ENCODE measurements at regions not wholly inside any gene's neighbourhood (a gene's known extent, or its start where the extent isn't known, plus 50 kb on each side); places are given as distances from the start of the nearest gene placed in this dataset.

DNA sequence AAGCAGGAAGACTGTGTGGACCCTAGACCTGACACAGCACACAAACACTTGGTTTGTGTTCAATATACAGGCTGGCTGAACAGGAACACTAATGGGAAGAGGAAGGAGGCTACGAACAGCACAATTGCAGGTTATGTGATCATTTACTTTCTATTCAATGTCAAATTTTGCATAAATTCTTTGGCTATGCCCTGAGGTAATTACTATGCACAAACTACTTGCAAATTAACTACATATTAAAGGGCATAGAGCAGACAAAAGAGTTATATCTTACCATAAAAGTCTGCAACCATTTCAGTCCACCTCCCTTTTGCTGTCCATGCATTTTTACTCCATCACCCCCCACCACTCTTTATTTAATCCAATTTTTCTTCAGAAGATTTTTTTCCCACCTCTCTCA lies 291.2 kb upstream of the TMTC1 start:
- Histone ChIP-seq H3K79me1 (ENCODE audit: low read depth in 1 of 2, low read length in 2 of 2) (no peaks in the 10 kb centered on the region), H2AK5ac (ENCODE audit: low read depth, low read length) (no peak overlapping the region), H4K5ac (ENCODE audit: low read depth, low read length) (no peak overlapping the region), H2BK120ac (ENCODE audit: low read depth, low read length) (no peak overlapping the region), H3K4me1 (ENCODE audit: control insufficient read depth, insufficient read depth, low read length) (no peaks in the 10 kb centered on the region), H3K4me3 (ENCODE audit: insufficient read depth, low read depth, low read length) (no peak overlapping the region), H3K56ac (ENCODE audit: extremely low read depth, insufficient read depth, low read length) (no peak overlapping the region), H3K9ac (ENCODE audit: low read depth, low read length) (no peak overlapping the region), H2BK20ac (ENCODE audit: low read depth, low read length) (no peak overlapping the region), H2BK5ac (ENCODE audit: low read depth, low read length, poor library complexity, severe bottlenecking) (no peak overlapping the region), H3K36me3 (ENCODE audit: control insufficient read depth, insufficient read depth, low read length) (no peaks in the 10 kb centered on the region), H3K18ac (ENCODE audit: low read depth, low read length) (no peak overlapping the region), H3K9me3 (ENCODE audit: control insufficient read depth, insufficient read depth, low read length) (no peaks in the 10 kb centered on the region), H4K91ac (ENCODE audit: insufficient read depth, low read depth, low read length) (no peak overlapping the region), H3K9me1 (ENCODE audit: insufficient read depth, low read length) (no peaks in the 10 kb centered on the region), H3K14ac (replicated peaks; ENCODE audit: low read depth, low read length) (no peak overlapping the region), H4K8ac (ENCODE audit: low read depth in 2 of 2, low read length in 2 of 2) (no peak overlapping the region), H3K23ac (ENCODE audit: low read depth, low read length) (no peak overlapping the region), H3K27me3 (ENCODE audit: control insufficient read depth, insufficient read depth, low read length) (peaks cover 2% of the 10 kb centered on the region; the same call in 1 of the 2 replicates), H2BK15ac (ENCODE audit: low read depth, low read length) (no peak overlapping the region), H3K4ac (ENCODE audit: low read depth, low read length) (no peak overlapping the region), H4K20me1 (ENCODE audit: insufficient read depth, low read length) (no peaks in the 10 kb centered on the region), H2AFZ (replicated peaks; ENCODE audit: low read length, poor library complexity) (no peak overlapping the region), H3K27ac (ENCODE audit: insufficient read depth, low read length) (no peak overlapping the region), H2AK9ac (replicated peaks; ENCODE audit: low read depth, low read length, poor library complexity) (no peak overlapping the region), H3K4me2 (ENCODE audit: low read depth, low read length) (no peak overlapping the region)
- TF ChIP-seq CHD1 (IDR thresholded peaks at IDR 0.05; ENCODE audit: low read depth, low read length) (no peak), RCOR1 (IDR thresholded peaks at IDR 0.05; ENCODE audit: insufficient replicate concordance, low read length) (no peak), NFE2L2 (IDR thresholded peaks at IDR 0.05; ENCODE audit: low read depth, low read length) (no peak), MAFK (IDR thresholded peaks at IDR 0.05; ENCODE audit: low read depth, low read length) (no peak), SMC3 (IDR thresholded peaks at IDR 0.05; ENCODE audit: low read depth, low read length) (no peak)
- TF ChIP-seq, protein P1, sequence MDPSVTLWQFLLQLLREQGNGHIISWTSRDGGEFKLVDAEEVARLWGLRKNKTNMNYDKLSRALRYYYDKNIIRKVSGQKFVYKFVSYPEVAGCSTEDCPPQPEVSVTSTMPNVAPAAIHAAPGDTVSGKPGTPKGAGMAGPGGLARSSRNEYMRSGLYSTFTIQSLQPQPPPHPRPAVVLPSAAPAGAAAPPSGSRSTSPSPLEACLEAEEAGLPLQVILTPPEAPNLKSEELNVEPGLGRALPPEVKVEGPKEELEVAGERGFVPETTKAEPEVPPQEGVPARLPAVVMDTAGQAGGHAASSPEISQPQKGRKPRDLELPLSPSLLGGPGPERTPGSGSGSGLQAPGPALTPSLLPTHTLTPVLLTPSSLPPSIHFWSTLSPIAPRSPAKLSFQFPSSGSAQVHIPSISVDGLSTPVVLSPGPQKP (IDR thresholded peaks at IDR 0.05; ENCODE audit: borderline replicate concordance, low read depth, low read length) = no peak
- TF ChIP-seq, protein P2, sequence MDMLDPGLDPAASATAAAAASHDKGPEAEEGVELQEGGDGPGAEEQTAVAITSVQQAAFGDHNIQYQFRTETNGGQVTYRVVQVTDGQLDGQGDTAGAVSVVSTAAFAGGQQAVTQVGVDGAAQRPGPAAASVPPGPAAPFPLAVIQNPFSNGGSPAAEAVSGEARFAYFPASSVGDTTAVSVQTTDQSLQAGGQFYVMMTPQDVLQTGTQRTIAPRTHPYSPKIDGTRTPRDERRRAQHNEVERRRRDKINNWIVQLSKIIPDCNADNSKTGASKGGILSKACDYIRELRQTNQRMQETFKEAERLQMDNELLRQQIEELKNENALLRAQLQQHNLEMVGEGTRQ (IDR thresholded peaks at IDR 0.05; ENCODE audit: low read depth, low read length) = no peak
- TF ChIP-seq, protein P3, sequence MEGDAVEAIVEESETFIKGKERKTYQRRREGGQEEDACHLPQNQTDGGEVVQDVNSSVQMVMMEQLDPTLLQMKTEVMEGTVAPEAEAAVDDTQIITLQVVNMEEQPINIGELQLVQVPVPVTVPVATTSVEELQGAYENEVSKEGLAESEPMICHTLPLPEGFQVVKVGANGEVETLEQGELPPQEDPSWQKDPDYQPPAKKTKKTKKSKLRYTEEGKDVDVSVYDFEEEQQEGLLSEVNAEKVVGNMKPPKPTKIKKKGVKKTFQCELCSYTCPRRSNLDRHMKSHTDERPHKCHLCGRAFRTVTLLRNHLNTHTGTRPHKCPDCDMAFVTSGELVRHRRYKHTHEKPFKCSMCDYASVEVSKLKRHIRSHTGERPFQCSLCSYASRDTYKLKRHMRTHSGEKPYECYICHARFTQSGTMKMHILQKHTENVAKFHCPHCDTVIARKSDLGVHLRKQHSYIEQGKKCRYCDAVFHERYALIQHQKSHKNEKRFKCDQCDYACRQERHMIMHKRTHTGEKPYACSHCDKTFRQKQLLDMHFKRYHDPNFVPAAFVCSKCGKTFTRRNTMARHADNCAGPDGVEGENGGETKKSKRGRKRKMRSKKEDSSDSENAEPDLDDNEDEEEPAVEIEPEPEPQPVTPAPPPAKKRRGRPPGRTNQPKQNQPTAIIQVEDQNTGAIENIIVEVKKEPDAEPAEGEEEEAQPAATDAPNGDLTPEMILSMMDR (conservative IDR thresholded peaks at IDR 0.05; ENCODE audit: low read depth, low read length) = no peak
- no peak for ATAC-seq (ENCODE audit: low read depth)
- intact Hi-C loops (cut with micrococcal nuclease) (no loop called here), dilution Hi-C loops (cut with HindIII; ENCODE audit: low sequenced_read_pairs, unreplicated experiment) (no loop called here), in situ Hi-C loops (cut with MboI; ENCODE audit: low sequenced_read_pairs) (no loop called here)
- ChIA-PET CTCF (no interaction called here), POLR2A (ENCODE audit: unreplicated experiment) (no interaction called here)
- WGBS, 2 experiments (ENCODE audit: extremely low coverage in 2 of 2, insufficient read length in 1 of 2) = no CpG with 5 or more reads among the region's 1 CpG
- no TSS peak for BruUV-seq (replicated peaks)
- DNase-seq = no peak
